Kidney epithelial cell (primary cell): ENCODE measurements at regions not wholly inside any gene's neighbourhood (a gene's known extent, or its start where the extent isn't known, plus 50 kb on each side); places are given as distances from the start of the nearest gene placed in this dataset.

ENCODE experiments used
- DNase-seq: peaks from one replicate; pipeline ENCODE4 v3.0.0-alpha.2; 2010; ENCODE audit warnings: low read depth
- H3K27me3 ChIP-seq: 2 replicates; pipeline ENCODE4 v1.6.0; 2011; ENCODE audit warnings: low read length; ENCODE audit not compliant: control insufficient read depth, insufficient read depth
- H3K36me3 ChIP-seq: 2 replicates; pipeline ENCODE4 v1.5.1; 2011; ENCODE audit warnings: low read length; ENCODE audit not compliant: control insufficient read depth, insufficient read depth
- H3K4me3 ChIP-seq: 2 replicates; pipeline ENCODE4 v1.5.1; 2011; ENCODE audit warnings: low read depth, mild to moderate bottlenecking, control low read depth, low read length
- CTCF ChIP-seq: IDR thresholded peaks from 2 replicates; pipeline ENCODE4 v1.5.1; 2011; ENCODE audit warnings: mild to moderate bottlenecking, moderate library complexity, low read length, control low read depth, inconsistent platforms; ENCODE audit not compliant: insufficient read depth, poor library complexity, severe bottlenecking

GRCh38 chr5:159732220-159732619 lies 184.1 kb upstream of the ADRA1B start:
- no peak for DNase-seq
- H3K27me3 ChIP-seq = no peaks in the 10 kb centered on the region
- H3K36me3 ChIP-seq = no peaks in the 10 kb centered on the region
- no peak for TF ChIP-seq CTCF
- H3K4me3 ChIP-seq = no peak overlapping the region

- no peaks in the 10 kb centered on the region for H3K27me3 ChIP-seq
- TF ChIP-seq CTCF = no peak
These were observed 181.9 kb upstream of the ADRA1B start for GRCh38 chr5:159734366-159734765.

GRCh38 chr5:159735036-159735435 lies 181.2 kb upstream of the ADRA1B start:
- no peak for DNase-seq
- no peak for TF ChIP-seq CTCF
- no peaks in the 10 kb centered on the region for H3K36me3 ChIP-seq
- H3K4me3 ChIP-seq = no peak overlapping the region
- H3K27me3 ChIP-seq = no peaks in the 10 kb centered on the region

More at GRCh38 chr5:159734366-159734765, 181.9 kb upstream of the ADRA1B start:
- Histone ChIP-seq H3K36me3 (no peaks in the 10 kb centered on the region), H3K4me3 (no peak overlapping the region)
- no peak for DNase-seq

GRCh38 chr5:159735749-159736660 lies 180.3 kb upstream of the ADRA1B start:
- no peaks in the 10 kb centered on the region for H3K27me3 ChIP-seq
- DNase-seq = no peak
- no peak overlapping the region for H3K4me3 ChIP-seq
- TF ChIP-seq CTCF = no peak
- H3K36me3 ChIP-seq = no peaks in the 10 kb centered on the region

DNA sequence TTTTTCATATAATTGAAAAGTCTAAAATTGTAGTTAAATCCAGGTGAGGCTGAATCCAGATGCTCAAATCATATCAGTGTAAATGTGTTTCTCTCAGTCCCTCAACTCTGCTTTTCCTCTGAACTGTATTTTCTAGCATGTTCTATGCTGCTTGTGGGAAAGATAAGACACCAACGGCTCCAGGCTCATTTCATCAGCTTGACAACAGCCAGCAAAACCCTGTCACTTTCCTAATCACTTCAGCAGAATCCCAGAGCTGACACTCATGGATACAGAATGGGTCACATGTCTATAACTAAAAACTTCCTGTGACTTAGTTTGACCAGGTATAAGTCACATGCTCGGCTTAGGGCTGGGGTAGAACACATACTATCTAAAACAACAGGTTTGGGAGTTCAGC lies 179.4 kb upstream of the ADRA1B start:
- H3K4me3 ChIP-seq = no peak overlapping the region
- no peaks in the 10 kb centered on the region for H3K27me3 ChIP-seq
- no peak for DNase-seq
- TF ChIP-seq CTCF = no peak
- H3K36me3 ChIP-seq = no peaks in the 10 kb centered on the region

- no peak for TF ChIP-seq CTCF
- Histone ChIP-seq H3K4me3 (no peak overlapping the region), H3K36me3 (no peaks in the 10 kb centered on the region), H3K27me3 (no peaks in the 10 kb centered on the region)
- DNase-seq = no peak
These were observed 179.0 kb upstream of the ADRA1B start for GRCh38 chr5:159737263-159737662.
